ENCODE measurements at regions not wholly inside any gene's neighbourhood (a gene's known extent, or its start where the extent isn't known, plus 50 kb on each side); places are given as distances from the start of the nearest gene placed in this dataset.

DNA sequence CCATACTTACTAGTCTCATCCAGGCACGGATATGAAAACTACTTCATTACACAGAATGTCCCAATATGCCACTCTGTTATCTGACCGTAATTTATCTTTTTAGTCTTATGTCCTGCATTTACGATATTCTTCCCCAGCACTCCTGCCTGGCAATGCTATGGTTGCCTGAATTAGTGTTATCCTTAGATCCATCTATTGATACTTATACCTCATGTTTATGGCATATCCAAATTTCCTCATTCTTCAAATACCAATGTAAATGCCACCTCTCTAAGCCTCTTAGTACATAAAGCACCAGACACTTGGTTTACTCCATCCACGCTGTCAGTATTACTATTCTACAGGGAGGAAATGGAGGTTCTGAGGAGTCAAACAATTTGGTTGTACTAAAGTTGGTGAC, 507.8 kb upstream of the NMUR2 start:
- H3K27ac ChIP-seq = no peak overlapping the region
- TF ChIP-seq POLR2A (IDR thresholded peaks at IDR 0.05) = no peak
- TF ChIP-seq, protein P1, sequence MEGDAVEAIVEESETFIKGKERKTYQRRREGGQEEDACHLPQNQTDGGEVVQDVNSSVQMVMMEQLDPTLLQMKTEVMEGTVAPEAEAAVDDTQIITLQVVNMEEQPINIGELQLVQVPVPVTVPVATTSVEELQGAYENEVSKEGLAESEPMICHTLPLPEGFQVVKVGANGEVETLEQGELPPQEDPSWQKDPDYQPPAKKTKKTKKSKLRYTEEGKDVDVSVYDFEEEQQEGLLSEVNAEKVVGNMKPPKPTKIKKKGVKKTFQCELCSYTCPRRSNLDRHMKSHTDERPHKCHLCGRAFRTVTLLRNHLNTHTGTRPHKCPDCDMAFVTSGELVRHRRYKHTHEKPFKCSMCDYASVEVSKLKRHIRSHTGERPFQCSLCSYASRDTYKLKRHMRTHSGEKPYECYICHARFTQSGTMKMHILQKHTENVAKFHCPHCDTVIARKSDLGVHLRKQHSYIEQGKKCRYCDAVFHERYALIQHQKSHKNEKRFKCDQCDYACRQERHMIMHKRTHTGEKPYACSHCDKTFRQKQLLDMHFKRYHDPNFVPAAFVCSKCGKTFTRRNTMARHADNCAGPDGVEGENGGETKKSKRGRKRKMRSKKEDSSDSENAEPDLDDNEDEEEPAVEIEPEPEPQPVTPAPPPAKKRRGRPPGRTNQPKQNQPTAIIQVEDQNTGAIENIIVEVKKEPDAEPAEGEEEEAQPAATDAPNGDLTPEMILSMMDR (IDR thresholded peaks at IDR 0.05) = no peak
- no peaks in the 10 kb centered on the region for H3K9me3 ChIP-seq
- no peak overlapping the region for H3K4me3 ChIP-seq
- DNase-seq = no peak
- H3K27me3 ChIP-seq = no peaks in the 10 kb centered on the region
- no peaks in the 10 kb centered on the region for H3K36me3 ChIP-seq
- H3K4me1 ChIP-seq = no peaks in the 10 kb centered on the region

DNA sequence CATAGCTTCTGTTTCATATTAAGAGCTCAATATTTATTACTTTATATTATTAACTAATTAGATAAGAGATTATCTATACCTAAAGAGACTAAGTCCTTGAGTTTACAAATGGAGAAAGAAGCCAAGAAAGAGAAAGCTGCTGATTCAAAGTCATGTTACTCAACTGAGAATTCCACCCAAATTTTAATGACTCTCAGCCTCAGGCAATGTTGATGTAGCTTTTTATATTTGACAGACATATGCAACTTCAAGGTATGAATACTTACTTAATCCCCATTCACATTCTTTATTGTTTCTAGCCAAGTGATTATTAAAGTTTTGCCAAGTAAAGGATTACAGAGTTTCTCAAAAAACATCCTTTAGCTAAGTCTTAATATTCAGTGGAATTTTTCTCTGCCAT, 527.5 kb upstream of the NMUR2 start:
- no peak for DNase-seq
- Histone ChIP-seq H3K27ac (no peak overlapping the region), H3K4me1 (no peaks in the 10 kb centered on the region), H3K27me3 (no peaks in the 10 kb centered on the region), H3K36me3 (no peaks in the 10 kb centered on the region), H3K4me3 (no peak overlapping the region), H3K9me3 (no peaks in the 10 kb centered on the region)
- no peak for TF ChIP-seq POLR2A (IDR thresholded peaks at IDR 0.05)
- TF ChIP-seq, protein P1 (IDR thresholded peaks at IDR 0.05) = no peak

DNA sequence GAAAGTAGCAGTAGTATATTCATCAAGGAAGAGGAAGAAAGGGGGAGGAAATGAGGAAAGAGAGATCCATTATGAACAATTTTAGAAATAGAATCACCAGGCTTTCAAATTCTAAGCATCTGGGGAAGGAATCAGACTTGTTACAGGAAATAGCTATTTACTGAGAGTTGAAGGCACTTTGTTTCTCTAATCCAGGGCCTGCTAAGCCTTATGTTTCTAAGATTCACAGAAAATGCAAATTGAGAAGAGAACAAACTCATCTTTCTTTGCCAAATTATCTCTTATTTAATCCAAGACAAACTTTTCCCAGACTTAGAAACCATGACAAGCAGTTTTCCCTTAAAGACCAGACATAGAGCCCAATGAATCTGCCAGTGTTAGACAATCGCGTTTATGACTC, 528.0 kb upstream of the NMUR2 start:
- Histone ChIP-seq H3K4me1 (no peaks in the 10 kb centered on the region), H3K9me3 (no peaks in the 10 kb centered on the region), H3K4me3 (no peak overlapping the region), H3K27me3 (no peaks in the 10 kb centered on the region), H3K36me3 (no peaks in the 10 kb centered on the region), H3K27ac (no peak overlapping the region)
- no peak for DNase-seq
- TF ChIP-seq, protein P1 (IDR thresholded peaks at IDR 0.05) = no peak
- no peak for TF ChIP-seq POLR2A (IDR thresholded peaks at IDR 0.05)

DNA sequence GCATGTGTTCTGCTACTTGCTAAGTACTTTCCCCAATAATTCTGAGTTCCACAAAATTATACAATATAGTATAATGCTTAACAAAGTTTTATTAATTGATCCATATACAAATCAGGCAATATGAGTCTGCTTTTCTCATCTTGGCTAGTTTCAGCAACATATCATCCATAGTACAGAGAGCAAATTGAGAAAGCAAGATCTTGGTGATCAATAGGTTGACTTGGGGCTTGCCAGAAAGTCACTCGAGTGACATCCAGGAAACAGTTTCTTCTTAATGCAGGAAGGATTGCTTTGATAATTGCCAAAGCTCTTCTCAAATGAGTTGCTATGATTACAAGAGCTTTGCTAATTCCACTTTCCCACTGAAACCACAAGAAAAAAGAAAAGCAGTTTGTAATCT, 533.6 kb upstream of the NMUR2 start:
- H3K4me1 ChIP-seq = no peaks in the 10 kb centered on the region
- no peak overlapping the region for H3K27ac ChIP-seq
- H3K9me3 ChIP-seq = no peaks in the 10 kb centered on the region
- TF ChIP-seq, protein P1 (IDR thresholded peaks at IDR 0.05) = no peak
- TF ChIP-seq POLR2A (IDR thresholded peaks at IDR 0.05) = no peak
- no peaks in the 10 kb centered on the region for H3K36me3 ChIP-seq
- no peaks in the 10 kb centered on the region for H3K27me3 ChIP-seq
- no peak overlapping the region for H3K4me3 ChIP-seq
- DNase-seq = no peak

DNA sequence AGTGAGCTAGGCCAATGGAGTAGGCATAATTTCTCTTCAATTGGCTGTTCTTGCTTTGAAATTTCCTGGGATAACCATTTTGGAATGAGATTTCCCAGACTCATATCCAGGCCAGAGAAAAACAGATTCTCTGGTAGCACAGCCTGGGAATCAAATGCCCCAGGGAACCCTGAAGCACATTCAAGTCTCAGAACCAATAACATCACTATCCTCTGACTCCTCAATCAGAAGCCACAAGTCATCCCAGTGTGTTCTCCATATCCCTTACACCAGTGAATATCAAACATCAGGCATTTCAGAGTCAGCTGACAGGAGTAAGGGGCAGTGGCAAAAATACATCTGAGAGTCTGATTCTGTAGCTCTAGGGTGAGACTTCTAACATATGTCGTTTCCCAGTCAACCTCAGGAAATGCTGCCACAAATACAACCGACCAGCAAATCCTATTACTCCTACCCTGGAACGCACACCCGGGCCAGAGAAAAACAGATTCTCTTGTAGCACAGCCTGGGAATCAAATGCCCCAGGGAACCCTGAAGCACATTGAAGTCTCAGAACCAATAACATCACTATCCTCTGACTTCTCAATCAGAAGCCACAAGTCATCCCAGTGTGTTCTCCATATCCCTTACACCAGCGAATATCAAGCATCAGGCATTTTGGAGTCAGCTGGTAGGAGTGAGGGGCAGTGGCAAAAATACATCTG, 537.7 kb upstream of the NMUR2 start:
- no peaks in the 10 kb centered on the region for H3K36me3 ChIP-seq
- no peak overlapping the region for H3K27ac ChIP-seq
- DNase-seq = no peak
- H3K9me3 ChIP-seq = no peaks in the 10 kb centered on the region
- H3K4me1 ChIP-seq = no peaks in the 10 kb centered on the region
- H3K4me3 ChIP-seq = no peak overlapping the region
- no peaks in the 10 kb centered on the region for H3K27me3 ChIP-seq
- TF ChIP-seq, protein P1 (IDR thresholded peaks at IDR 0.05) = no peak
- no peak for TF ChIP-seq POLR2A (IDR thresholded peaks at IDR 0.05)

All from Peyer's patch (tissue), 4 donors.